KMS-11 (cell line): ENCODE measurements at regions not wholly inside any gene's neighbourhood (a gene's known extent, or its start where the extent isn't known, plus 50 kb on each side); places are given as distances from the start of the nearest gene placed in this dataset.

Experiments
- H2AFZ ChIP-seq: fragments of 200-600 bp; sonication (generic); 2 replicates; pipeline ENCODE4 v1.6.1; 2016; ENCODE audit warnings: antibody characterized with exemption, mixed run types, low read depth
- H3K27ac ChIP-seq: fragments of 200-600 bp; sonication (generic); 2 replicates; pipeline ENCODE4 v1.6.1; 2016; ENCODE audit warnings: mild to moderate bottlenecking, mixed run types
- H3K27me3 ChIP-seq: fragments of 200-600 bp; sonication (generic); 2 replicates; pipeline ENCODE4 v1.6.1; 2017; ENCODE audit warnings: mild to moderate bottlenecking, low read depth, mixed run types, moderate library complexity; ENCODE audit not compliant: insufficient read depth
- H3K36me3 ChIP-seq: fragments of 200-600 bp; sonication (generic); 2 replicates; pipeline ENCODE4 v1.6.1; 2017; ENCODE audit warnings: mild to moderate bottlenecking, mixed run types; ENCODE audit not compliant: insufficient read depth
- H3K4me1 ChIP-seq: fragments of 200-600 bp; sonication (generic); 2 replicates; pipeline ENCODE4 v1.6.1; 2016; ENCODE audit warnings: mild to moderate bottlenecking, low read depth, mixed run types; ENCODE audit not compliant: poor library complexity, severe bottlenecking
- H3K4me2 ChIP-seq: fragments of 200-600 bp; sonication (generic); 2 replicates; pipeline ENCODE4 v1.7.0; 2016; ENCODE audit warnings: mild to moderate bottlenecking, mixed run types
- H3K4me3 ChIP-seq: fragments of 200-600 bp; sonication (generic); IDR thresholded peaks from 2 replicates; pipeline ENCODE4 v1.6.1; 2017; ENCODE audit warnings: low read depth, low read length, mixed read lengths; ENCODE audit not compliant: insufficient read depth
- H3K79me2 ChIP-seq: fragments of 200-600 bp; sonication (generic); 2 replicates; pipeline ENCODE4 v1.6.1; 2016; ENCODE audit warnings: low read depth, mixed run types; ENCODE audit not compliant: insufficient read depth
- H3K9ac ChIP-seq: fragments of 200-600 bp; sonication (generic); 2 replicates; pipeline ENCODE4 v1.6.1; 2016; ENCODE audit warnings: mild to moderate bottlenecking, mixed run types
- H4K20me1 ChIP-seq: fragments of 200-600 bp; sonication (generic); 2 replicates; pipeline ENCODE4 v1.6.1; 2016; ENCODE audit warnings: mild to moderate bottlenecking, mixed run types; ENCODE audit not compliant: insufficient read depth
- CTCF ChIP-seq: fragments of 200-600 bp; sonication (generic); conservative IDR thresholded peaks from 2 replicates; pipeline ENCODE4 v1.6.1; 2017; ENCODE audit warnings: low read depth, mild to moderate bottlenecking, antibody characterized with exemption, low read length, moderate library complexity, mixed read lengths

DNA sequence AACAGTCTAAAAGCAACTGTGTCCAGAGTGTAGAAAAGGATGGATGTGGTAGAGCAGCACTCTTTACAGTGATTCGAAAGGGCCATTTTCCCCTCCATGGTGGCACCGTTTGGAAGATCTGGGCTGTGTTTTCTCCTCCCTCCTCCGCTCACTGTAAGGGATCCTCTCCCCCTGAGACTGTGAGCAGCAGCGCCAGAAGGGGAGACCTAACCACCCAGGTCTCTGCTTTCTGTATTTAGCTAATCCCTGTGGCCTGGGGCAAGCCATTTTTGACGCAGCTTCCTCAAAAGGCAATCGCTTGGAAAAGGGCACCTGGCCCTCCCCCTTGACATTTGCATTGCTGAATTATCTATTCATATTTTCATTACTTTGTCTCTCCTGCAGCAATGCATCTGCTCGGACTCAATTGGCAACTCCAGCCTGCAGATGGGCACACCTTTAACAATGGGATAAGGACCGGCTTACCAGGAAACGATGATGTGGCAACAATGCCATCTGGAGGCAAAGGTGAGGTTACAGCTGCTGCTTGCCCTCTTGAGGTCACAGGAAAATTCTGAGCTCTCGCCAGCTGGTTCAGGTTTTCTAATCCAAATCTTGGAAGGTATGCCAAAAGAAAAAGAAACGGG lies 244.3 kb upstream of the WWC1 start:
- Histone ChIP-seq H4K20me1 (no peaks in the 10 kb centered on the region), H3K4me1 (peaks cover 5% of the 10 kb centered on the region), H3K79me2 (no peaks in the 10 kb centered on the region), H3K4me2 (peak overlapping the region; percentile 6; the same call in 1 of the 2 replicates), H3K36me3 (no peaks in the 10 kb centered on the region), H3K9ac (no peak overlapping the region), H3K27me3 (no peaks in the 10 kb centered on the region), H3K27ac (no peak overlapping the region), H3K4me3 (no peak overlapping the region), H2AFZ (no peak overlapping the region; the same call in 1 of the 2 replicates)
- TF ChIP-seq CTCF: peak; percentile 58

- Histone ChIP-seq H3K4me3 (no peak overlapping the region), H3K9ac (no peak overlapping the region), H3K79me2 (no peaks in the 10 kb centered on the region), H3K4me2 (peak overlapping the region; percentile 6; the same call in 1 of the 2 replicates), H3K27me3 (no peaks in the 10 kb centered on the region), H3K4me1 (peaks cover 5% of the 10 kb centered on the region), H4K20me1 (no peaks in the 10 kb centered on the region), H3K36me3 (no peaks in the 10 kb centered on the region), H3K27ac (no peak overlapping the region), H2AFZ (no peak overlapping the region; the same call in 1 of the 2 replicates)
- no peak for TF ChIP-seq CTCF
Observed at GRCh38 chr5:168047669-168048111, 243.8 kb upstream of the WWC1 start.

- H3K79me2 ChIP-seq: no peaks in the 10 kb centered on the region
- H3K4me1 ChIP-seq: peaks cover 5% of the 10 kb centered on the region
- no peaks in the 10 kb centered on the region for H4K20me1 ChIP-seq
- no peaks in the 10 kb centered on the region for H3K27me3 ChIP-seq
- H2AFZ ChIP-seq: no peak overlapping the region
- H3K4me3 ChIP-seq: no peak overlapping the region
- H3K9ac ChIP-seq: no peak overlapping the region
- H3K27ac ChIP-seq: no peak overlapping the region
- H3K4me2 ChIP-seq: no peak overlapping the region
- no peak for TF ChIP-seq CTCF
- no peaks in the 10 kb centered on the region for H3K36me3 ChIP-seq
Observed at GRCh38 chr5:168048486-168048885, 243.0 kb upstream of the WWC1 start.

GRCh38 chr5:168052686-168053085 lies 238.8 kb upstream of the WWC1 start:
- Histone ChIP-seq H3K4me1 (peaks cover 2% of the 10 kb centered on the region), H2AFZ (no peak overlapping the region), H3K27me3 (no peaks in the 10 kb centered on the region), H3K4me2 (no peak overlapping the region), H3K9ac (no peak overlapping the region), H3K36me3 (no peaks in the 10 kb centered on the region), H3K79me2 (no peaks in the 10 kb centered on the region), H3K27ac (no peak overlapping the region), H3K4me3 (no peak overlapping the region), H4K20me1 (no peaks in the 10 kb centered on the region)
- no peak for TF ChIP-seq CTCF
